ENCODE measurements at regions not wholly inside any gene's neighbourhood (a gene's known extent, or its start where the extent isn't known, plus 50 kb on each side); places are given as distances from the start of the nearest gene placed in this dataset.

- TF ChIP-seq EP300 (IDR thresholded peaks at IDR 0.05) (no peak), CTCF (IDR thresholded peaks at IDR 0.05) (no peak), POLR2A (IDR thresholded peaks at IDR 0.05) (no peak), POLR2AphosphoS5 (IDR thresholded peaks at IDR 0.05) (no peak)
Observed at GRCh38 chr11:21895686-21896085, 297.2 kb upstream of the ANO5 start.
